HG03342 (cell line): ENCODE measurements at regions not wholly inside any gene's neighbourhood (a gene's known extent, or its start where the extent isn't known, plus 50 kb on each side); places are given as distances from the start of the nearest gene placed in this dataset.
A peak's percentile ranks its signal among the peaks of the same experiment; 100 is the strongest.
"Not testable (repeated sequence)": the region's sequence is repeated elsewhere in the genome, so short reads cannot be mapped to it uniquely, and the experiment has no call there.

Experiments
- ATAC-seq: cut with Tn5 transposase; IDR thresholded peaks from one replicate; pipeline ENCODE4 v1.9.1; 2021; ENCODE audit warnings: mild to moderate bottlenecking, moderate library complexity; ENCODE audit not compliant: unreplicated experiment

DNA sequence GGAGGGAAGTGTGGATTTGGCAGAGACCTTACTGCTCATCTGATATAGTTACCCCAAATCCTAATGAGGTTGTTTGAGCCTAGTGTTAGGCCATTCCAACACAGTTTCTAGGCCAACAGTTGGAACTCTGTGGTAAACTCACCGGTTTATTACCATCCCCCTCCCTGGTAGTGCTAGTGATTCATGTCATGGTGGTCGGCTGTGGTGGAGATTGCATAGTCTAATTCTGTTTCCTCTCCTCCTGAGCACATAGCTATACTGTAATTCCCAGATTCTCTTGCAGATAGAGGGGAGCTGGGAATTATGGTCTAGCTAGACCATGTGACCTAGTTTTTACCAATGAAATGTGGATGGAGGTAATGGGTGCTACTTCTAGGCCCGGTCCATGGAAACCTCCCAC is 123.7 kb upstream of the KIF26B start:
- no peak for ATAC-seq

DNA sequence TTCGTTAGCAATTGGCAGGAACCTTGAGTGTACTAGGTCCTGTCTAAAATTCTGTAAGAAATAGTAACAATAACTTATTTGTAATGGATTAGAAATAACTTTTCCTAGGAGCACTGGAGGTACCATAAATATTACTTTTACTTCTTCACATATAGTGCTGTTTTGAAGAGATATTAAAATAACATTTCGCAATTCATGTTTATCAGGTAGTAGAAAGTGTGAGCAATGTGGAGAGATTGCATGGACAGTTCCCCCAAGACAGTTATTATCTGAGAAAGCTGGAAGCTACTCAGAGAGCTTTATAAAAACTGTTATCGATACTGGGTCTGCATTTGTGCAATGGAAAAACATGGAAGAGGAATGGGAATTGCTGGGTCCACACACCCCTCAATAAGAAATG is 128.5 kb upstream of the KIF26B start:
- ATAC-seq: no peak

- ATAC-seq: no peak
Measured at GRCh38 chr1:245025525-245025924, 129.3 kb upstream of the KIF26B start.

DNA sequence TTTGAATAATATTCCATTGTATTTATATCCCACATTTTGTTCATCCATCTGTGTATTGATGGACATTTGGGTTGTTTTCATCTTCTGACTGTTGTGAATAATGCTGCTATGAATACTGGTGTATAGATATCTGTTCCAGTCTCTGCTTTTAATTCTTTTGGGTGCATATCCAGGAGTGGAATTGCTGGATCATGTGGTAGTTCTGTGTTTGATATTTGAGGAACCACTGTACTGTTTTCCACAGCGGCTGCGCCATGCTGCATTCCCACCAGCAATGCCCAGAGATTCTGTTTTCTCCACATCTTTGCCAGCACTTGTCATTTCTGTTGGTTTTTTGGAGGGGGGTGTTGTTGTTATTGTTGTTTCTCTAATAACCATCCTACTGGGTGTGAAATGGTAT is 131.6 kb upstream of the KIF26B start:
- ATAC-seq: no peak

DNA sequence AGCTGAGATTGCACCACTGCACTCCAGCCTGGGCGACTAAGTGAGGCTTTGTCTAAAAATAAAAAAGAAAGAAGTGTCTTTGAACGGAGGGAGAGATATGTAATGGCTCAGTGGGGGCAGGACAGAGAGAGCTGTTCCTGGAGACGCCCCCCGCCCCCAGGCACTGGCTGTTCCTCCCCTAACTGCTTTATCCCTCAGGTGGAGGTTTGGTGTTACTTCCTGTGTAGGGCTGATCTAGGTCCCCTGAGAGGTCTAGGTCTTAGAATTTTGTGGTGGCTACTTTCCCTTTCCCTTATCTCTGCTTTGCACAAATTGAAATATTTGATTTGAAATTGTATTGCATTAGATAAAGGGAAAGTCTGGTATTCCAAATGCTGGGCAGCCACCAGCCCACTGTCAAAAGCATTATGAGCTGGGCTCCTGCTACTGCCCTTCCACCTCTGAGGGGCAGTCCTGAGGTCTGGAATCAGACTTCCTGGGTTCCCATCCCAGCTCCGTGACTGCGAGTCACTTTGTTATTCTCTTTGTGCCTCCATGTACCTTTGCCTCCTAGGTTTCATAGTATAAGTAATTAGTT is 134.8 kb upstream of the KIF26B start:
- ATAC-seq: peak; percentile 57

GRCh38 chr1:245016700-245017099 is 138.1 kb upstream of the KIF26B start:
- no peak for ATAC-seq

- no peak for ATAC-seq
Measured at GRCh38 chr1:245015031-245015430, 139.8 kb upstream of the KIF26B start.

GRCh38 chr1:245014247-245015029 is 140.3 kb upstream of the KIF26B start:
- ATAC-seq: no peak

DNA sequence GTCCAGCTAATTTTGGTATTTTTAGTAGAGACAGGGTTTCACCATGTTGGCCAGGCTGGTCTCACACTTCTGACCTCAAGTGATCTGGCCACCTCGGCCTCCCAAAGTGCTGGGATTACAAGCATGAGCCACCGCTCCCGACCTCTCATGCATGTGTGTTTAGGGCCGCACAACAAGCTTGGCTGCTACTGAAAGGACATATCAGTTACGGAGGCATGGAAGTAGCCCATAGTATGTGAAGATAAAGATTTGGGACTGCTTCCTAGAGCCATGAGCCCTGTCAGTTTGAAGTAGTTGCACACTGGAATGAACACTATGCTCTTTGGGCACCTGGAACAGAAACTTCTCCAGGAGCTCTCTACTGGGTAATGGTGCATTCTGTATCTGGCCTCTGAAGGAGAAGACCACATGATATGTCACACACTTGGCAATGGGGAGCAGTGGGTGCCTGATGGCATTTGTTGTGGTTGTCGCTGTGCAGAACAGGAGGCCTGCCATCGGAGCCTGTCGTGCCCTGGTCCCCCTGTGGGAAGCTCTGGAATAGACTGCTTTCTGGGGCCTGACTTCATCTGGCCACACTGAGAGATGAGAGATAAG is 144.7 kb upstream of the KIF26B start:
- no peak for ATAC-seq

DNA sequence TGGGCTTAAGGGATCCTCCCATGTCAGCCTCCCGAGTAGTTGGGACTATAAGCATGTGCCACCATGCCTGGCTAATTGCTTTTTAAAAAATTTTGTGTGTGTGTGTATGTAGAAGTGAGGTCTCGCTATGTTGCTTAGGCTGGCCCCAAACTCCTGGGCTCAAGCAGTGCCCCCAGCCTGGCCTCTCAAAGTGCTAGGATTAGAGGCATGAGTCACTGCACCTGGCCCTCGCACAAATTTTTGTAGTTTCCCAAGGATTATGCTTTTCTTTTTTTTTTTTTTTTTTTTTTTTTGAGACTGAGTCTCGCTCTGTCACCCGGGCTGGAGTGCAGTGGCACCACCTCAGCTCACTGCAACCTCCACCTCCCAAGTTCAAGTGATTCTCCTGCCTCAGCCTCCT is 144.4 kb upstream of the HNRNPU start:
- no peak for ATAC-seq

GRCh38 chr1:245007852-245008251 is 143.5 kb upstream of the HNRNPU start:
- ATAC-seq: no peak

DNA sequence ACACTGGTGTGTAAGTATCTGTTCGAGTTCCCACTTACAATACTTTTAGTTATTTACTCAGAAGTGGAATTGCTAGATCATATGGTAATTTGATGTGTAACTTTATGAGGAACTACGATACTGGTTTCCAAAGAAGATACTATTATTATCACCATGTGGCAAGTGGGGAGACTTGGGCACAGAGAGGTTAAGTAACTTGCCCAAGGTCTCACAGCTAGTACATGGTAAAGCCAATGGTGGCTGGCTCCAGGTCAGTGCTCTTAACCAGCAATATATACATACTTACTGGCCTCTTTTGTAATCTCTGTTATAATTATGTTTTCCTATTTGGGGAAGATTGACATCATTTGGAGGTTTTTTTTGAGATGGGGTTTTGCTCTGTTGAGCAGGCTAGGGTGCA is 138.9 kb upstream of the HNRNPU start:
- ATAC-seq: no peak

DNA sequence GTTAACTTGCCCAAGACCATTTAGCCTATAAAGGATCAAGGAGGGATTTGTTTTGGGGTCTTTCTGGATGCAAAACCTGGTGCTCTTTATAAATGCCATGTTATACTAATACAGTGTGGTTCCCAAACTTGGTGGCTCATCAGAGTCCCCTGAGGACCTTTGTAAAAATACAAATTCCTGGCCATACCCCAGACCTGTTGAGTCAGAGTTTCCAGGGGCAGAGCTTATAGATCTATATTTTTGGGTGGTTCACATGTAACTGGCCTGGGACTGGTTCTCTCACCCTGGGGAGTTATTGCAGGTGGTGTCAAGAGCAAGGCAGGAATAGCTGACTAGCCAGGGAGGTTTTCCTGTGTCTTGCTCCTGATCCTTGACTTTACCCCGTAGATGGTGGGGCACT is 136.9 kb upstream of the HNRNPU start:
- no peak for ATAC-seq

DNA sequence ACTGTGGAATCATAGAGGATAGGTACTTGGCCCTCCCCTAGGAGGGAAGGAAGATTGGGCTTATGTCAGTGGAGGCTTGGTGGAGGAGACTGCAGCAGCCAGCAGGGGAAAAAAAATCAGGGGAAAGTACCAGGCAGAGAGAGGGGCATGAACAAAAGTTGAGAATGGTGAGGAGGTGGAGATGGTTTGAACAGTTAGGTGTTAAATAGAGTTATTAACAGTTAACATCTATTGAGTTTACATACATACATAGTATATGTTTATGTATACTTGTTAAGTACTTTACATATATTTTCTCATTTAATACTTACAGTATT is 136.5 kb upstream of the HNRNPU start:
- peak; percentile 68 for ATAC-seq

DNA sequence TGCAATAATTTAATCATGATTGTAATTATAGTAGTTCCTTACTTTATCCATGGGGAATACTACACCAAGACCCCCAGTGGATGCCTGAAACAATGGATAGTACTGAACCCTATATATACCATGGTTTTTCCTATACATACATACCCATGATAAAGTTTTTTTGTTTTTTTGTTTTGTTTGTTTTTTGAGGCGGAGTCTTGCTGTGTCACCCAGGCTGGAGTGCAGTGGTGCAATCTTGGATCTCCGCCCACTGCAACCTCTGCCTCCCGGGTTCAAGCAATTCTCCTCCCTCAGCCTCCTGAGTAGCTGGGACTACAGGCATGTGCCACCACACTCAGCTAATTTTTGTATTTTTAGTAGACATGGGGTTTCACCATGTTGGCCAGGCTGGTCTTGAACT is 135.3 kb upstream of the HNRNPU start:
- ATAC-seq: not testable (repeated sequence)

DNA sequence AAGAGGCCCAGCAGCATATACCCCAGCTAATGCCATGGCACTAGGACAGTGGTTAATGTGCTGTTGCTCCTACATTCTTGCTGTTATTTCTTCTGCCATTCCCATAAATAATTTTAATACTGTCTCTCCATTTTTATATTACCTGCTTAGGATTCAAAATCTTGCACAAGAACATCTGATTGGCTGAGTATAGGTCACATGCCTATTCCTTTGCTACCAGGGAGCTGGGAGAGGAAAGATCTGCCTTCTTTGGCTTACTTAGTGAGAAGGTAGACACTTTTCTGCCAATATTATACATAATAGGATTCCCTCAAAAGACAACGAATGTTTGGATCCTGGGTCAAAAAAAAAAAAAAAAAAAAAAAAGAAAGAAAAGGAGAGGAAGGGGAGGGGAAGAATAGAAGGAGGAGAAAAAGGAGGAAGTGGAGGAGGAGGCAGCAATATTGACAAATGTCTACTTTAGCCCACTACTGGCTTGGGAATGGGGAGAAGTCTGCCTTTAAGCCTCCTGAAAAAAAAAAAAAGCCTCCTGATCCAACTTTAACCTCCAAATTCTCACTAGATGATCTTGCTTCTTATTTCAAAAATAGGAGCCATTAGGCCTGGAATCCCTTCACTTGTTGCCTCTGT is 134.5 kb upstream of the HNRNPU start:
- ATAC-seq: no peak

- no peak for ATAC-seq
Measured at GRCh38 chr1:244995602-244996400, 131.5 kb upstream of the HNRNPU start.

DNA sequence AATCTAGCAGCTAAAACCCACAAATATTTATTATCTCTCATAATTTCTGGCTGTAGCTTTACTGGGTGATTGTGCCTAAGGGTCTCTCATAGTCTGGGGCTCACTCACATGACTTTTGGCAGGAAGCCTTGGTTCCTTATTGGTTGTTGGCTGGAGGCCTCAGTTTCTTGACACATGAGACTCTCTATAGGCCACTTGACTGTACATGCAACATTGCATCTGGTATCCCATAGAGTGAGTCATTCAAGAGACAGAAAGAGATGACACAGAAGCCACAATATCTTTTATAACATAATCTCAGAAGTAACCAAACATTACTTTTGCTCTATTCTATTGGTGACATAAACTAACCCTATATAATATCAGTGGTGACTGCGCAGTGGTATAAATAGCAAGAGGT is 128.5 kb upstream of the HNRNPU start:
- ATAC-seq: no peak

DNA sequence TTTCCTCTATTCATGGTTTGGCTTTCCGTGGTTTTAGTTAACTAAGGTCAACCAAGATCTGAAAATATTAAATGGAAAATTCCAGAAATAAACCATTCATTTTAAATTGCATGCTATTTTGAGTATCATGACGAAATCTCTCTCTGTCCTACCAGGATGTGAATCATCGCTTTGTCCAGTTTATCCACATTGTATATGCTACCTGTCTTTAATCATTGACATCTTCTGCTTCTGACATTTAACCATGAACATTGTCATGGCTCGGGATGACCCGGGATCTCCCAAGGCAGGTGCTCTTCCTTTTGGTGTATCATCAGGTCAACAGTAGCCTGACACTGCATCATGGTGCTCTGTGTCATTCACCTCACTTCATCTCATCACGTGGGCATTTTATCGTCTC is 125.5 kb upstream of the HNRNPU start:
- no peak for ATAC-seq

DNA sequence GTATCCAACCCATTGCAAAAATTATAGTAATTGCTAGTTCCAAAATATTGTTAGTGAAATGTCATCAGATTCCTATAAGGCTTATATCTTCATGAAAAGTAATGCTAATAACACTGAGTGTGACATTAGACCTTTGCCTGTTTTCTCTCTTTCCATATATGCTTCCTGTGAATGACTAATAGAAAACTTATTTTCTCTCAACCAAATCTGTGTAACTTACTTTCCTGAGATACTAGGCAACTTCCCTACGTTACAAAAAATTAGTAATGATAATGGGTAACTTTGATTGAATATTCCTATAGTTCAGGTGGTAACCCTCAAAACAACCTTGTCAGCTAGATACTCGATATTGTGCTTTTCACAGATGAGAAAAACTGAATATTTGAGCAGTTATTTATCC is 124.2 kb upstream of the HNRNPU start:
- no peak for ATAC-seq

- ATAC-seq: no peak
Measured at GRCh38 chr1:244980605-244981004, 116.3 kb upstream of the HNRNPU start.
